Suprapubic skin (tissue), 4 donors: ENCODE measurements at regions not wholly inside any gene's neighbourhood (a gene's known extent, or its start where the extent isn't known, plus 50 kb on each side); places are given as distances from the start of the nearest gene placed in this dataset.

Experiments used
- POLR2A ChIP-seq, 2 donors: fragments of 450-650 bp; IDR thresholded peaks; one replicate each; pipeline ENCODE4 v1.6.1; 2017; ENCODE audit warnings: antibody characterized with exemption in 2 of 2, mild to moderate bottlenecking in 2 of 2, moderate library complexity in 2 of 2
- POLR2AphosphoS5 ChIP-seq, 3 donors: sonication (generic); formaldehyde crosslinking; IDR thresholded peaks; one replicate each; pipeline ENCODE4 v1.6.1; 2017; ENCODE audit warnings: antibody characterized with exemption in 3 of 3
- TF ChIP-seq, protein P1 (sequence below), 2 donors: fragments of 200-600 bp in 1 of 2; fragments of 450-650 bp in 1 of 2; sonication (generic) in 1 of 2; IDR thresholded peaks; one replicate each; pipeline ENCODE4 v1.5.1; 2016 to 2019; ENCODE audit warnings: antibody characterized with exemption in 2 of 2, mild to moderate bottlenecking in 1 of 2, moderate library complexity in 1 of 2

DNA sequence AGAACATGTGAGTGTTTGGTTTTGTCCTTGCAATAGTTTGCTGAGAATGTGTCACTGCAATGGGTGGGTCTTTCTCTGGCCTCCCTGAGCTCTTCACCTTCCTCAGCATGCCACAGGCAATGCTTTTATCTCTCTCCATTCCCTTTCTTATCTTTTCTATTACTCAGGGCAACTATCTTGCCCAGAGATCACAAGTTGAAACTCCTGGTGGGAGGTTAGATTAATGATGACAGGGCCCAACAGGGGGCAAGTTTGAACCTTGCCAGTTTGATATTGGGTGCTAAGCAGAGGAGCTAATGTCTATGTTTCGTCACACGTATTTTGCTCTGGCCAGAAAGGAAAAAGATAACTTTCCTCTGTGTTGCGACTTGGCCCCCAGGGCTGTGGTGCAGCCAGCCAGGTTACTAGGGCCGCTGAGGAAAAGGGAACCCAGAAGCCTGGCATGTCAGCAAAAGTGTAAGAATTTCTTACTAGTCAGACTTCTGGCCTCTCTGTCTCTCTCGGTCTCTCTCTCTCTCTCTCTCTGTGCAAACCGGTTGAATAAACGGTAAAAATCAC is 299.3 kb upstream of the POU5F2 start:
- TF ChIP-seq POLR2A (IDR thresholded peaks at IDR 0.05), result no peak
- TF ChIP-seq, protein P1, sequence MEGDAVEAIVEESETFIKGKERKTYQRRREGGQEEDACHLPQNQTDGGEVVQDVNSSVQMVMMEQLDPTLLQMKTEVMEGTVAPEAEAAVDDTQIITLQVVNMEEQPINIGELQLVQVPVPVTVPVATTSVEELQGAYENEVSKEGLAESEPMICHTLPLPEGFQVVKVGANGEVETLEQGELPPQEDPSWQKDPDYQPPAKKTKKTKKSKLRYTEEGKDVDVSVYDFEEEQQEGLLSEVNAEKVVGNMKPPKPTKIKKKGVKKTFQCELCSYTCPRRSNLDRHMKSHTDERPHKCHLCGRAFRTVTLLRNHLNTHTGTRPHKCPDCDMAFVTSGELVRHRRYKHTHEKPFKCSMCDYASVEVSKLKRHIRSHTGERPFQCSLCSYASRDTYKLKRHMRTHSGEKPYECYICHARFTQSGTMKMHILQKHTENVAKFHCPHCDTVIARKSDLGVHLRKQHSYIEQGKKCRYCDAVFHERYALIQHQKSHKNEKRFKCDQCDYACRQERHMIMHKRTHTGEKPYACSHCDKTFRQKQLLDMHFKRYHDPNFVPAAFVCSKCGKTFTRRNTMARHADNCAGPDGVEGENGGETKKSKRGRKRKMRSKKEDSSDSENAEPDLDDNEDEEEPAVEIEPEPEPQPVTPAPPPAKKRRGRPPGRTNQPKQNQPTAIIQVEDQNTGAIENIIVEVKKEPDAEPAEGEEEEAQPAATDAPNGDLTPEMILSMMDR (IDR thresholded peaks at IDR 0.05), result no peak
- TF ChIP-seq POLR2AphosphoS5 (IDR thresholded peaks at IDR 0.05), result no peak
